EH (cell line): ENCODE measurements at regions not wholly inside any gene's neighbourhood (a gene's known extent, or its start where the extent isn't known, plus 50 kb on each side); places are given as distances from the start of the nearest gene placed in this dataset.
"Not testable (repeated sequence)": the region's sequence is repeated elsewhere in the genome, so short reads cannot be mapped to it uniquely, and the experiment has no call there.

ENCODE experiments used
- DNase-seq: peaks from one replicate; pipeline ENCODE4 v3.0.0-alpha.2; 2015; ENCODE audit warnings: low read depth

GRCh38 chr6:168938546-168938945 is 315.1 kb downstream of the THBS2 start:
- DNase-seq = no peak

- DNase-seq = peak; percentile 58
Measured at GRCh38 chr6:168937054-168937453, 316.6 kb downstream of the THBS2 start.

GRCh38 chr6:168935628-168936010 is 318.0 kb downstream of the THBS2 start:
- no peak for DNase-seq

- no peak for DNase-seq
Measured at GRCh38 chr6:168934660-168935627, 318.7 kb downstream of the THBS2 start.

GRCh38 chr6:168932171-168932570 is 321.5 kb downstream of the THBS2 start:
- DNase-seq = not testable (repeated sequence)

- DNase-seq = not testable (repeated sequence)
Measured at GRCh38 chr6:168931072-168931471, 322.6 kb downstream of the THBS2 start.

- DNase-seq = no peak
Measured at GRCh38 chr6:168929871-168930450, 323.7 kb downstream of the THBS2 start.

- no peak for DNase-seq
Measured at GRCh38 chr6:168928012-168928411, 325.6 kb downstream of the THBS2 start.

GRCh38 chr6:168927026-168927425 is 326.6 kb downstream of the THBS2 start:
- no peak for DNase-seq

GRCh38 chr6:168926306-168926705 is 327.3 kb downstream of the THBS2 start:
- DNase-seq = no peak

GRCh38 chr6:168925671-168926070 is 328.0 kb downstream of the THBS2 start:
- DNase-seq = no peak

GRCh38 chr6:168923171-168923570 is 330.5 kb downstream of the THBS2 start:
- no peak for DNase-seq

- no peak for DNase-seq
Measured at GRCh38 chr6:168922436-168922835, 331.2 kb downstream of the THBS2 start.

- DNase-seq = no peak
Measured at GRCh38 chr6:168920289-168920688, 333.4 kb downstream of the THBS2 start.

- DNase-seq = no peak
Measured at GRCh38 chr6:168919470-168920179, 334.0 kb downstream of the THBS2 start.

- DNase-seq = peak; percentile 48
Measured at GRCh38 chr6:168916576-168917211, 337.0 kb downstream of the THBS2 start.

- DNase-seq = no peak
Measured at GRCh38 chr6:168915855-168916254, 337.8 kb downstream of the THBS2 start.

GRCh38 chr6:168915242-168915641 is 338.4 kb downstream of the THBS2 start:
- no peak for DNase-seq

GRCh38 chr6:168913866-168914469 is 339.7 kb downstream of the THBS2 start:
- DNase-seq = no peak

GRCh38 chr6:168913231-168913865 is 340.3 kb downstream of the THBS2 start:
- DNase-seq = not testable (repeated sequence)

- no peak for DNase-seq
Measured at GRCh38 chr6:168909288-168909687, 344.4 kb downstream of the THBS2 start.
